ENCODE measurements at regions not wholly inside any gene's neighbourhood (a gene's known extent, or its start where the extent isn't known, plus 50 kb on each side); places are given as distances from the start of the nearest gene placed in this dataset.

DNA sequence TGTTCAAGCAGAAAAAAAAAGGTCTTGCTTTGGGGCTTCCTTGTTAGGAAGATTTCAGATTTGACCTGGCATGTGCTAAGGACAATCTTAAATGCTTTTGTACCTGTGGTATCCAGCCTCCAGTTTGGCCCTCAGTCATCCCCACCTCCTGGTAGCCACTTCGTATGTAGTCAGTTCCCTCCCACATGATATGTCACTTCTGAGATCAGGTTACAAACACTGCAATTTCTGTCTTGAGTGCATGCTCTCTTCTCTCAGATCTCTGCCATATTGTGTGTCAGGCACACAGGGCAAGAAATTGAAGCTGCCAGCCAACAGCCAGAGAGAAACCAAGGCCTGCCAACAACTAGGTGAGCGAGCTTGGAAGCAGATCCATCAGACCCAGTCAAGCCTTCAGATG, 60.3 kb upstream of the STARD13 start:
- DNase-seq (ENCODE audit: low read depth, low spot score) (no peak), ATAC-seq (no peak), FAIRE-seq (no peak)
- BruUV-seq (replicated peaks), result no TSS peak
- Histone ChIP-seq H3K4me3 (no peak overlapping the region), H3K27me3 (replicated peaks in 1 of 2; ENCODE audit: control insufficient read depth in 2 of 2, insufficient read depth in 2 of 2, low read length in 1 of 2) (no peaks in the 10 kb centered on the region; a peak in 2 of 4 replicates), H3K4me1 (ENCODE audit: control insufficient read depth, insufficient read depth, low read length) (no peaks in the 10 kb centered on the region), H3K9me3 (replicated peaks; ENCODE audit: control insufficient read depth, insufficient read depth, low read length) (no peaks in the 10 kb centered on the region), H2AFZ (ENCODE audit: control insufficient read depth, low read depth, low read length) (no peak overlapping the region), H3K79me2 (ENCODE audit: control insufficient read depth, insufficient read depth, low read length) (no peaks in the 10 kb centered on the region), H3K27ac (ENCODE audit: control insufficient read depth, insufficient read depth) (no peak overlapping the region), H3K9ac (ENCODE audit: control insufficient read depth, insufficient read depth, low read length) (no peak overlapping the region), H3K4me2 (ENCODE audit: control insufficient read depth, insufficient read depth) (no peak overlapping the region), H3K36me3 (ENCODE audit: control insufficient read depth in 2 of 2, insufficient read depth in 2 of 2, low read length in 1 of 2) (no peaks in the 10 kb centered on the region), H4K20me1 (ENCODE audit: control insufficient read depth, insufficient read depth) (no peaks in the 10 kb centered on the region)
- ChIA-PET RAD21 (ENCODE audit: unreplicated experiment) (no interaction called here), SMC1A (ENCODE audit: uncharacterized antibody, unreplicated experiment) (interaction anchor here (0.7 kb wide), 1 partner anchor 419 kb away, joined by 3 read pairs; no protein-coding TSS in a partner anchor), POLR2A (no interaction called here), CTCF (interaction anchor here (0.6 kb wide), 1 partner anchor 1721 kb away, joined by 3 read pairs; no protein-coding TSS in a partner anchor)
- TF ChIP-seq ZZZ3 (IDR thresholded peaks at IDR 0.05; ENCODE audit: control insufficient read depth, insufficient read length, low read depth) (no peak), CBX5 (IDR thresholded peaks at IDR 0.05; ENCODE audit: low read depth) (no peak), SIN3A (IDR thresholded peaks at IDR 0.05; ENCODE audit: low read depth, low read length) (no peak), NR2C2 (IDR thresholded peaks at IDR 0.05; ENCODE audit: borderline replicate concordance, control insufficient read depth, insufficient read length, low read depth) (no peak), SMARCA5 (IDR thresholded peaks at IDR 0.05) (no peak)
- TF ChIP-seq, protein P1, sequence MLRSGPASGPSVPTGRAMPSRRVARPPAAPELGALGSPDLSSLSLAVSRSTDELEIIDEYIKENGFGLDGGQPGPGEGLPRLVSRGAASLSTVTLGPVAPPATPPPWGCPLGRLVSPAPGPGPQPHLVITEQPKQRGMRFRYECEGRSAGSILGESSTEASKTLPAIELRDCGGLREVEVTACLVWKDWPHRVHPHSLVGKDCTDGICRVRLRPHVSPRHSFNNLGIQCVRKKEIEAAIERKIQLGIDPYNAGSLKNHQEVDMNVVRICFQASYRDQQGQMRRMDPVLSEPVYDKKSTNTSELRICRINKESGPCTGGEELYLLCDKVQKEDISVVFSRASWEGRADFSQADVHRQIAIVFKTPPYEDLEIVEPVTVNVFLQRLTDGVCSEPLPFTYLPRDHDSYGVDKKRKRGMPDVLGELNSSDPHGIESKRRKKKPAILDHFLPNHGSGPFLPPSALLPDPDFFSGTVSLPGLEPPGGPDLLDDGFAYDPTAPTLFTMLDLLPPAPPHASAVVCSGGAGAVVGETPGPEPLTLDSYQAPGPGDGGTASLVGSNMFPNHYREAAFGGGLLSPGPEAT (IDR thresholded peaks at IDR 0.05; ENCODE audit: low read depth), result no peak
- WGBS (ENCODE audit: insufficient coverage, insufficient replicate concordance, low lambda C conversion rate, missing lambda C conversion rate), result 69% methylated on average over 2 of the region's 2 CpGs
- intact Hi-C loops (cut with micrococcal nuclease; ENCODE audit: unreplicated experiment), result no loop called here
- in situ Hi-C loops (cut with MboI), result no loop called here

DNA sequence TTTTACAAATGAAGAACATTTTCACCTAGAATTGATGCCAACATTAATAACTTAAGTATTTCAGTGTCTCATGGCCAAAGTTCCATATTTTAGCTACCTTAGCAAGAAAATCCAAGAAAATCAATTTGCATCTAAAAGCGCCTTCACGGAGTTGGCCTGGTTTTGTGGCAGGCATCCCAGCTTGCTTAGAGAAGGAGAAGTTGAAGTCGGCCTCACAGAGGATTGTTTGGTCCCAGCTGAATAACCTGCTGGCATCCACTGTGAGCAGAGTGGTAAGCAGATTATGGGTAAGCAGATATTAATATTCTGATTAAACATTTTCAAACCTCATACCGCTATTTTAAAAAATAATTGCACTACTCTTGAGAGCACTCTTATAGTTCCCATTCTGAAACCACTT, 62.3 kb upstream of the STARD13 start:
- no peaks in the 10 kb centered on the region; a peak in 2 of 4 replicates for H3K27me3 ChIP-seq (replicated peaks in 1 of 2; ENCODE audit: control insufficient read depth in 2 of 2, insufficient read depth in 2 of 2, low read length in 1 of 2)
- no peak for DNase-seq (ENCODE audit: low read depth, low spot score)
- H3K79me2 ChIP-seq (ENCODE audit: control insufficient read depth, insufficient read depth, low read length), result no peaks in the 10 kb centered on the region
- SMC1A ChIA-PET (ENCODE audit: uncharacterized antibody, unreplicated experiment), result interaction anchor here (0.8 to 1.2 kb wide), 2 partner anchors 12 to 21 kb away, joined by 3 read pairs; no protein-coding TSS in a partner anchor
- H3K9me3 ChIP-seq (replicated peaks; ENCODE audit: control insufficient read depth, insufficient read depth, low read length), result no peaks in the 10 kb centered on the region
- WGBS (ENCODE audit: insufficient coverage, insufficient replicate concordance, low lambda C conversion rate, missing lambda C conversion rate), result 83% methylated on average over 4 of the region's 4 CpGs
- H3K27ac ChIP-seq (ENCODE audit: control insufficient read depth, insufficient read depth), result no peak overlapping the region
- no peak for ATAC-seq
- no peaks in the 10 kb centered on the region for H3K36me3 ChIP-seq (ENCODE audit: control insufficient read depth in 2 of 2, insufficient read depth in 2 of 2, low read length in 1 of 2)
- H3K4me2 ChIP-seq (ENCODE audit: control insufficient read depth, insufficient read depth), result no peak overlapping the region
- no peak for FAIRE-seq
- no peak for TF ChIP-seq TBL1XR1 (IDR thresholded peaks at IDR 0.05; ENCODE audit: low read depth, low read length)
- TF ChIP-seq LARP7 (IDR thresholded peaks at IDR 0.05), result no peak
- TF ChIP-seq FOS (IDR thresholded peaks at IDR 0.05; ENCODE audit: borderline replicate concordance, extremely low read depth, insufficient read length), result no peak
- TF ChIP-seq SUZ12 (IDR thresholded peaks at IDR 0.05; ENCODE audit: unreplicated experiment), result no peak
- TF ChIP-seq ZNF24 (IDR thresholded peaks at IDR 0.05), result no peak
- TF ChIP-seq SMARCA5 (IDR thresholded peaks at IDR 0.05), result no peak
- no peak for TF ChIP-seq GABPA (IDR thresholded peaks at IDR 0.05; ENCODE audit: low read depth)
- TF ChIP-seq SRF (IDR thresholded peaks at IDR 0.05; ENCODE audit: low read depth in 2 of 2, low read length in 2 of 2), result no peak
- TF ChIP-seq MTA3 (IDR thresholded peaks at IDR 0.05; ENCODE audit: borderline replicate concordance, low read length), result no peak
- no peak for TF ChIP-seq SREBF2 (IDR thresholded peaks at IDR 0.05; ENCODE audit: low read length)
- no peak for TF ChIP-seq BMI1 (IDR thresholded peaks at IDR 0.05; ENCODE audit: borderline replicate concordance)
- TF ChIP-seq NFYB (IDR thresholded peaks at IDR 0.05; ENCODE audit: insufficient read depth, low read depth, low read length), result no peak
- no peak overlapping the region for H3K4me3 ChIP-seq
- in situ Hi-C loops (cut with MboI) (no loop called here), intact Hi-C loops (cut with micrococcal nuclease; ENCODE audit: unreplicated experiment) (no loop called here)
- CTCF ChIA-PET, result interaction anchor here (1.3 kb wide), 1 partner anchor 9 kb away, joined by 3 read pairs; no protein-coding TSS in a partner anchor
- H3K4me1 ChIP-seq (ENCODE audit: control insufficient read depth, insufficient read depth, low read length), result no peaks in the 10 kb centered on the region
- H3K9ac ChIP-seq (ENCODE audit: control insufficient read depth, insufficient read depth, low read length), result no peak overlapping the region
- no peaks in the 10 kb centered on the region for H4K20me1 ChIP-seq (ENCODE audit: control insufficient read depth, insufficient read depth)
- BruUV-seq (replicated peaks), result no TSS peak
- POLR2A ChIA-PET, result no interaction called here
- RAD21 ChIA-PET (ENCODE audit: unreplicated experiment), result no interaction called here
- H2AFZ ChIP-seq (ENCODE audit: control insufficient read depth, low read depth, low read length), result no peak overlapping the region

Data from GM12878 (cell line).